HCT116 (cell line): ENCODE measurements at regions not wholly inside any gene's neighbourhood (a gene's known extent, or its start where the extent isn't known, plus 50 kb on each side); places are given as distances from the start of the nearest gene placed in this dataset.
"Not testable (repeated sequence)": the region's sequence is repeated elsewhere in the genome, so short reads cannot be mapped to it uniquely, and the experiment has no call there.

Source experiments
- CTCF ChIP-seq, 3 experiments: fragments of 200-600 bp in 1 of 3; sonication (generic) in 1 of 3; IDR thresholded peaks in 2 of 3; conservative IDR thresholded peaks in 1 of 3; 2 replicates each; pipeline ENCODE4 v1.5.1; 2012 to 2017; ENCODE audit warnings: low read depth in 2 of 3, low read length in 2 of 3, antibody characterized with exemption in 1 of 3, borderline replicate concordance in 1 of 3, control low read depth in 1 of 3, mild to moderate bottlenecking in 1 of 3, mixed read lengths in 1 of 3, mixed run types in 1 of 3, moderate library complexity in 1 of 3; ENCODE audit not compliant: insufficient read depth in 1 of 3
- EZH2phosphoT487 ChIP-seq: fragments of 200-600 bp; IDR thresholded peaks from 2 replicates; pipeline ENCODE4 v1.6.1; 2018; ENCODE audit warnings: antibody characterized with exemption, borderline replicate concordance
- POLR2A ChIP-seq: IDR thresholded peaks from 2 replicates; pipeline ENCODE4 v1.7.0; 2011; ENCODE audit warnings: borderline replicate concordance; ENCODE audit not compliant: insufficient read depth, insufficient read length; ENCODE audit errors: extremely low read depth
- POLR2AphosphoS5 ChIP-seq: IDR thresholded peaks from 2 replicates; pipeline ENCODE4 v1.6.1; 2011; ENCODE audit warnings: mild to moderate bottlenecking, low read depth, low read length, moderate library complexity
- SIN3A ChIP-seq: IDR thresholded peaks from 2 replicates; pipeline ENCODE4 v1.6.1; 2012; ENCODE audit warnings: low read depth
- SP1 ChIP-seq: IDR thresholded peaks from 2 replicates; pipeline ENCODE4 v1.6.1; 2012; ENCODE audit warnings: low read depth
- YY1 ChIP-seq: IDR thresholded peaks from 2 replicates; pipeline ENCODE4 v1.6.1; 2011; ENCODE audit warnings: low read length, low read depth, moderate library complexity, mild to moderate bottlenecking; ENCODE audit not compliant: insufficient replicate concordance; ENCODE audit errors: extremely low read depth
- ZFX ChIP-seq: fragments of 450-650 bp; IDR thresholded peaks from 2 replicates; pipeline ENCODE4 v1.6.1; 2017

GRCh38 chr20:26006164-26006563 lies 309.5 kb upstream of the ZNF337 start:
- TF ChIP-seq CTCF (IDR thresholded peaks at IDR 0.05 in 2 of 3, conservative IDR thresholded peaks at IDR 0.05 in 1 of 3; ENCODE audit: borderline replicate concordance in 1 of 3, insufficient read depth in 1 of 3, low read depth in 2 of 3, low read length in 2 of 3); POLR2A; EZH2phosphoT487; SIN3A; ZFX; SP1; YY1; POLR2AphosphoS5: not testable (repeated sequence)
